PC-9 (cell line): ENCODE measurements at regions not wholly inside any gene's neighbourhood (a gene's known extent, or its start where the extent isn't known, plus 50 kb on each side); places are given as distances from the start of the nearest gene placed in this dataset.

Source experiments
- BruUV-seq: library from RNA; stranded (reverse); fragments of 400-500 nt; replicated peaks from 2 replicates; lab custom pipeline; 2021; lab: Mats Ljungman, UMichigan
- CTCF ChIA-PET: fragments of 300-600 bp; sonication (Branson Sonifier 250); formaldehyde crosslinking; loops from one replicate; lab custom pipeline; 2022; ENCODE audit warnings: antibody characterized with exemption; lab: Charles Lee
- POLR2A ChIA-PET: fragments of 300-600 bp; sonication (Branson Sonifier 250); formaldehyde crosslinking; loops from one replicate; lab custom pipeline; 2022; ENCODE audit warnings: antibody characterized with exemption; ENCODE audit not compliant: unreplicated experiment; lab: Charles Lee
- DNase-seq, 2 experiments: peaks; one replicate each; pipeline versions ENCODE4 v3.0.0 to v3.0.0-alpha.2; 2015 to 2022; ENCODE audit warnings: mixed read lengths in 1 of 2
- H2AFZ ChIP-seq: fragments of 200-600 bp; sonication (generic); 2 replicates; pipeline ENCODE4 v1.8.1; 2017; ENCODE audit warnings: antibody characterized with exemption
- H3F3A ChIP-seq: fragments of 200-600 bp; sonication (generic); 2 replicates; pipeline ENCODE4 v1.8.1; 2017; ENCODE audit warnings: antibody characterized with exemption, mild to moderate bottlenecking, low read depth; ENCODE audit not compliant: insufficient read depth
- H3K27ac ChIP-seq: fragments of 200-600 bp; sonication (generic); 2 replicates; pipeline ENCODE4 v1.6.1; 2016; ENCODE audit warnings: mixed run types
- H3K27me3 ChIP-seq: fragments of 200-600 bp; sonication (generic); 2 replicates; pipeline ENCODE4 v1.6.1; 2016; ENCODE audit warnings: low read depth, mixed run types; ENCODE audit not compliant: insufficient read depth
- H3K36me3 ChIP-seq: fragments of 200-600 bp; sonication (generic); 2 replicates; pipeline ENCODE4 v1.6.1; 2016; ENCODE audit warnings: low read depth, mixed run types
- H3K4me1 ChIP-seq: fragments of 200-600 bp; sonication (generic); replicated peaks from 2 replicates; pipeline ENCODE4 v1.6.1; 2016; ENCODE audit warnings: mixed run types; ENCODE audit not compliant: insufficient read depth
- H3K4me2 ChIP-seq: fragments of 200-600 bp; sonication (generic); 2 replicates; pipeline ENCODE4 v1.6.1; 2017; ENCODE audit warnings: mixed run types
- H3K4me3 ChIP-seq: fragments of 200-600 bp; sonication (generic); 2 replicates; pipeline ENCODE4 v1.6.1; 2016; ENCODE audit warnings: mixed run types
- H3K79me2 ChIP-seq: fragments of 200-600 bp; sonication (generic); 2 replicates; pipeline ENCODE4 v1.6.1; 2017; ENCODE audit warnings: low read depth, mixed run types
- H3K9me2 ChIP-seq: fragments of 200-600 bp; sonication (generic); 2 replicates; pipeline ENCODE4 v1.8.1; 2017; ENCODE audit warnings: mild to moderate bottlenecking; ENCODE audit not compliant: insufficient read depth
- H3K9me3 ChIP-seq: fragments of 200-600 bp; sonication (generic); 2 replicates; pipeline ENCODE4 v1.8.1; 2016; ENCODE audit warnings: low read depth; ENCODE audit not compliant: insufficient read depth
- H4K20me1 ChIP-seq: fragments of 200-600 bp; sonication (generic); 2 replicates; pipeline ENCODE4 v1.8.1; 2017; ENCODE audit not compliant: insufficient read depth
- CTCF ChIP-seq: fragments of 200-600 bp; sonication (generic); conservative IDR thresholded peaks from 2 replicates; pipeline ENCODE4 v1.6.1; 2017; ENCODE audit warnings: mixed run types, antibody characterized with exemption, mild to moderate bottlenecking, moderate library complexity
- EZH2 ChIP-seq: fragments of 200-600 bp; sonication (generic); IDR thresholded peaks from 2 replicates; pipeline ENCODE4 v1.8.0; 2017; ENCODE audit warnings: antibody characterized with exemption, low read depth
- intact Hi-C: fragments of 100-400 bp; cut with micrococcal nuclease; formaldehyde crosslinking; loops from one replicate; pipeline ENCODE4 v1.10.0; 2022; ENCODE audit not compliant: unreplicated experiment

GRCh38 chr13:67859904-67860303 lies 629.8 kb upstream of the PCDH9 start:
- no peaks in the 10 kb centered on the region for H3K27me3 ChIP-seq
- TF ChIP-seq CTCF (no peak), EZH2 (no peak)
- CTCF ChIA-PET = interaction anchor here (0.6 kb wide), 1 partner anchor 604 kb away, joined by 3 read pairs; no protein-coding TSS in a partner anchor
- H3K4me1 ChIP-seq = no peaks in the 10 kb centered on the region
- intact Hi-C loops = no loop called here
- no peak overlapping the region for H3K27ac ChIP-seq
- H4K20me1 ChIP-seq = no peaks in the 10 kb centered on the region
- POLR2A ChIA-PET = no interaction called here
- no TSS peak for BruUV-seq
- no peaks in the 10 kb centered on the region for H3K36me3 ChIP-seq
- no peaks in the 10 kb centered on the region for H3F3A ChIP-seq
- H3K4me3 ChIP-seq = no peak overlapping the region
- no peak overlapping the region for H2AFZ ChIP-seq
- no peaks in the 10 kb centered on the region for H3K79me2 ChIP-seq
- H3K4me2 ChIP-seq = no peak overlapping the region
- no peaks in the 10 kb centered on the region for H3K9me2 ChIP-seq
- no peak for DNase-seq
- no peaks in the 10 kb centered on the region for H3K9me3 ChIP-seq

GRCh38 chr13:67857581-67858310 lies 627.6 kb upstream of the PCDH9 start:
- TF ChIP-seq EZH2 (no peak), CTCF (no peak)
- ChIA-PET CTCF (no interaction called here), POLR2A (no interaction called here)
- Histone ChIP-seq H3K4me1 (no peaks in the 10 kb centered on the region), H3K4me3 (no peak overlapping the region), H3K9me3 (no peaks in the 10 kb centered on the region), H2AFZ (no peak overlapping the region), H3K9me2 (no peaks in the 10 kb centered on the region), H3K27me3 (no peaks in the 10 kb centered on the region), H4K20me1 (no peaks in the 10 kb centered on the region), H3K36me3 (no peaks in the 10 kb centered on the region), H3K4me2 (no peak overlapping the region), H3K79me2 (no peaks in the 10 kb centered on the region), H3F3A (no peaks in the 10 kb centered on the region), H3K27ac (no peak overlapping the region)
- intact Hi-C loops = no loop called here
- no TSS peak for BruUV-seq
- DNase-seq = no peak

GRCh38 chr13:67856955-67857354 lies 626.8 kb upstream of the PCDH9 start:
- POLR2A ChIA-PET = no interaction called here
- intact Hi-C loops = no loop called here
- no TSS peak for BruUV-seq
- no peaks in the 10 kb centered on the region for H3K9me2 ChIP-seq
- H3K4me1 ChIP-seq = no peaks in the 10 kb centered on the region
- H3K36me3 ChIP-seq = no peaks in the 10 kb centered on the region
- DNase-seq = no peak
- no peaks in the 10 kb centered on the region for H3F3A ChIP-seq
- H3K9me3 ChIP-seq = no peaks in the 10 kb centered on the region
- no peaks in the 10 kb centered on the region for H3K79me2 ChIP-seq
- CTCF ChIA-PET = no interaction called here
- no peaks in the 10 kb centered on the region for H4K20me1 ChIP-seq
- H3K27me3 ChIP-seq = no peaks in the 10 kb centered on the region
- H3K4me2 ChIP-seq = no peak overlapping the region
- H3K27ac ChIP-seq = no peak overlapping the region
- H3K4me3 ChIP-seq = no peak overlapping the region
- TF ChIP-seq EZH2 (no peak), CTCF (no peak)
- no peak overlapping the region for H2AFZ ChIP-seq
